ENCODE measurements at regions not wholly inside any gene's neighbourhood (a gene's known extent, or its start where the extent isn't known, plus 50 kb on each side); places are given as distances from the start of the nearest gene placed in this dataset.

DNA sequence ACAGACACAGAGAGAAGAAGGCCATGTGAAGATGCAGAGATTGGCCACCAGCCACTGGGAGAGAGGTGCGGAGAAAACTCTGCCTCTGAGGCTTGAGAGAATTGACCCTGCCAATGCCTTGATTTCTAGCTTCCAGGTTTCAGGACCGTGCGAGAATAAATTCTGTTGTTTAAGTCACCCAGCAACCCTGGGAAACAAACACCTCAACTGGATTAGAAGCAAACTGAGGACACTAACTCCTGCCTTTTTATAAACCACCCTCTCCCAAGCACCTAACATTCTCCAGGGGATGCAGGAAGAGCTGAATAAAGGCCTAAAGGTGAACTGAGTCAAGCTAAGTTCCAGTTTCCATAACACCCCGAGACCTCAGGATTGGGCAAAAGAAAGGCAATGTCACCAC lies 136.1 kb downstream of the ANKRD60 start:
- H3K36me3 ChIP-seq = no peaks in the 10 kb centered on the region
- no peak for DNase-seq
- no peak overlapping the region for H3K27ac ChIP-seq
- TF ChIP-seq, protein P1, sequence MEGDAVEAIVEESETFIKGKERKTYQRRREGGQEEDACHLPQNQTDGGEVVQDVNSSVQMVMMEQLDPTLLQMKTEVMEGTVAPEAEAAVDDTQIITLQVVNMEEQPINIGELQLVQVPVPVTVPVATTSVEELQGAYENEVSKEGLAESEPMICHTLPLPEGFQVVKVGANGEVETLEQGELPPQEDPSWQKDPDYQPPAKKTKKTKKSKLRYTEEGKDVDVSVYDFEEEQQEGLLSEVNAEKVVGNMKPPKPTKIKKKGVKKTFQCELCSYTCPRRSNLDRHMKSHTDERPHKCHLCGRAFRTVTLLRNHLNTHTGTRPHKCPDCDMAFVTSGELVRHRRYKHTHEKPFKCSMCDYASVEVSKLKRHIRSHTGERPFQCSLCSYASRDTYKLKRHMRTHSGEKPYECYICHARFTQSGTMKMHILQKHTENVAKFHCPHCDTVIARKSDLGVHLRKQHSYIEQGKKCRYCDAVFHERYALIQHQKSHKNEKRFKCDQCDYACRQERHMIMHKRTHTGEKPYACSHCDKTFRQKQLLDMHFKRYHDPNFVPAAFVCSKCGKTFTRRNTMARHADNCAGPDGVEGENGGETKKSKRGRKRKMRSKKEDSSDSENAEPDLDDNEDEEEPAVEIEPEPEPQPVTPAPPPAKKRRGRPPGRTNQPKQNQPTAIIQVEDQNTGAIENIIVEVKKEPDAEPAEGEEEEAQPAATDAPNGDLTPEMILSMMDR (IDR thresholded peaks at IDR 0.05) = no peak
- no peak for TF ChIP-seq POLR2A (IDR thresholded peaks at IDR 0.05)
- no peak overlapping the region for H3K4me3 ChIP-seq
- no peaks in the 10 kb centered on the region for H3K27me3 ChIP-seq
- no peaks in the 10 kb centered on the region for H3K9me3 ChIP-seq
- no peaks in the 10 kb centered on the region for H3K4me1 ChIP-seq
- intact Hi-C loops (cut with DNase I; ENCODE audit: low total_unique reads) = no loop called here

DNA sequence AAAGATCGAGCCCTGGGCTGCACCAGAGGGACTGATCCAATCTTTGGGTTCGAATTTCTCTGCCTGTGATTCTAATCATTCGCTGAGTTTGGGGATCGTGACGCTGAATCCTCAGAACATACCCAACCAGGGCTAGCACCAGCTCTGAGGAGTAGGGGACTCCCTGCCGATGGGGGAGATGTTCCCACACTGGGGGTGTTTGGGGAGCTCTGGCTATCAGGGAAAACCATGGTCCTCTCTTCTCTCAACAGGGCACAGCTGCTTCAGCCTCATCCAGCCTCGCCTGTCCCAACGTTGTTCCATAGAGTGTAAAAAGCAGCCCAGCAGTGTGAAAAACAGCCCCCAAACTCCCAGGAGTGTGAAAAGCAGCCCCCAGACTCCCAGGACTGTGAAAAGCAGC lies 136.6 kb downstream of the ANKRD60 start:
- no peaks in the 10 kb centered on the region for H3K9me3 ChIP-seq
- no peak overlapping the region for H3K4me3 ChIP-seq
- H3K4me1 ChIP-seq = no peaks in the 10 kb centered on the region
- H3K27ac ChIP-seq = no peak overlapping the region
- no peak for DNase-seq
- H3K36me3 ChIP-seq = no peaks in the 10 kb centered on the region
- intact Hi-C loops (cut with DNase I; ENCODE audit: low total_unique reads) = no loop called here
- TF ChIP-seq, protein P1 (IDR thresholded peaks at IDR 0.05) = no peak
- no peak for TF ChIP-seq POLR2A (IDR thresholded peaks at IDR 0.05)
- no peaks in the 10 kb centered on the region for H3K27me3 ChIP-seq

DNA sequence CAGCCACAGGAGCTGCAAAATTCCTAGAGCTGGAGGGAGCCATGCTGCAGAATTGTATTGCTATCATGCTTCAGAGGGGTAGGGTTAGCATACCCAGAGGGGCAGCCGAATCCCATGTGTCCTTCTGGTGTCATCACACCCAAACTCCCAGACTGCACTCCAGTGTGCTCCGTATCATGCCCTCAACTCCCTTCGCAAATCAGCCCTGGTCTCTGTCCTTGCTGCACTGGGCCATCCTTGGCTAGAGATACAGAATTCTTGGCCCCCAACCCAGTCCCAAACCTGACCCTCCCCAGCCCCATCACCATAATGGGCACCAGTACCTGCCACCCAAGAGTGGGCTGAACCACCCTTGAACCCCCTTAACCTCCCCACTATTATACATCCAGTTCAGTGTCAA lies 138.3 kb downstream of the ANKRD60 start:
- H3K9me3 ChIP-seq = no peaks in the 10 kb centered on the region
- DNase-seq = no peak
- H3K27me3 ChIP-seq = no peaks in the 10 kb centered on the region
- no peaks in the 10 kb centered on the region for H3K4me1 ChIP-seq
- TF ChIP-seq POLR2A (IDR thresholded peaks at IDR 0.05) = no peak
- TF ChIP-seq, protein P1 (IDR thresholded peaks at IDR 0.05) = no peak
- H3K36me3 ChIP-seq = no peaks in the 10 kb centered on the region
- H3K27ac ChIP-seq = no peak overlapping the region
- intact Hi-C loops (cut with DNase I; ENCODE audit: low total_unique reads) = no loop called here
- no peak overlapping the region for H3K4me3 ChIP-seq

DNA sequence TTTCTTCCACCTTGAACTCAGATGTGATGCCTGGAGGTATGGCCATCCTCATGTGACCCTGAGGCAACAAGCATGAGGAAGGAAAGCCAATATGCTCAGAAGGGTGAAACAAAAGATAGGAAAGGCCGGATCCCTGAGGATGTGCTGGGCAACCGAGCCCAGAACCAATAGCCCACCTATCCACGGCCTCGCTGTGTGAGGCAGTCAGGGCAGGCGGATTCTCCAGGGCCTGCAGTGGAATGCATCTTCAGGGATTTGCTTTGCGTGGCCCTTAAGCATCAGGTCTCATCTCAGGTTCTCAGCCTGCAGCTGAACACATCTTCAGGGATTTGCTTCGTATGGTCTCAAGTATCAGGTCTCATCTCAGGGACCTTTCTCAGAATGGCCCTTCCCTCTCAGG lies 139.8 kb downstream of the ANKRD60 start:
- Histone ChIP-seq H3K36me3 (no peaks in the 10 kb centered on the region), H3K9me3 (no peaks in the 10 kb centered on the region), H3K4me1 (no peaks in the 10 kb centered on the region), H3K4me3 (no peak overlapping the region), H3K27me3 (no peaks in the 10 kb centered on the region), H3K27ac (no peak overlapping the region)
- no peak for TF ChIP-seq POLR2A (IDR thresholded peaks at IDR 0.05)
- TF ChIP-seq, protein P1 (IDR thresholded peaks at IDR 0.05) = no peak
- DNase-seq = no peak
- intact Hi-C loops (cut with DNase I; ENCODE audit: low total_unique reads) = no loop called here

DNA sequence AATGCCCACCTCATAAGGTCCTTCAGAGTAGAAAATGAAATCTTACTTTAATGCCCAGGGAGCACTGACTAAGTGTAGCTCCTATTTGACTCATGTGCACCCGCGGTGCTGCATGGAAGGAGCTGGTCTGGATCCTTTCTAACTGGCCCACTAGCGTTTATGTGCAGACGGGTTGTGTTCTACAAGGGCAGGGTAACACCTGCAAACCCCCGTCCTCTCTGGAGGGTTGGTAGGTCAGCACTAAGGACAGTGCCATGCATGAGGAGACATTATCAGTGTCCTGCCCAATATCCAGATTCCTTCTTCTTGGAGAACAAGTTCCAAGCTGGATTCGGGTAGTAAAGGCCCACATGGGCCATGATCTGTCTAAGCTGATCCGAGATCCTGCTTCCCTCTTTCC lies 140.3 kb downstream of the ANKRD60 start:
- DNase-seq = peak in 1 of 2 donors; percentile 6
- H3K27me3 ChIP-seq = no peaks in the 10 kb centered on the region
- no peaks in the 10 kb centered on the region for H3K4me1 ChIP-seq
- H3K27ac ChIP-seq = no peak overlapping the region
- no peak overlapping the region for H3K4me3 ChIP-seq
- H3K9me3 ChIP-seq = no peaks in the 10 kb centered on the region
- no peaks in the 10 kb centered on the region for H3K36me3 ChIP-seq
- intact Hi-C loops (cut with DNase I; ENCODE audit: low total_unique reads) = no loop called here
- no peak for TF ChIP-seq POLR2A (IDR thresholded peaks at IDR 0.05)
- TF ChIP-seq, protein P1 (IDR thresholded peaks at IDR 0.05) = no peak

Measured in uterus (tissue), 3 donors.